ENCODE measurements at regions not wholly inside any gene's neighbourhood (a gene's known extent, or its start where the extent isn't known, plus 50 kb on each side); places are given as distances from the start of the nearest gene placed in this dataset.

DNA sequence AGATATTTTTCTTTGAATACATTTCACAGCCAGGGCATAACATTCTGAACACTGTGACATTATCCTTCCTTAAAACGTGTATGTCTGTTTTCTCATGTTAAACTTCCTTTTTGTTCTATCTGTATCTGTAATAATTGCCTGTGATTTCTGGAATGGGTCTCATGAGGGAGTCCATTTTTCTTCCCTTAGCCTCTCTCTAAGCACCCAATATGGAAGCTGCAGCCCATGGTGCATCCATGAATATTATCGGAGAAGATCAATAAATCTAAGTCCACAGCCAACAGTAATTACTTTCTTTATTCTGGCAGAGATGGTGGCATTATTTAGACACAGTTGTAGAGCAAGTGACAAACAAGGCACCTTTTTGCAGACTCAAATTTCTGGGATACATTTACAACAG lies 671.1 kb downstream of the TUSC7 start:
- no peak for ATAC-seq
- TF ChIP-seq ZNF565 (CRISPR knock-in tag; conservative IDR thresholded peaks at IDR 0.05; ENCODE audit: low read depth) (no peak), ESRRG (CRISPR knock-in tag; IDR thresholded peaks at IDR 0.05) (no peak)
- TF ChIP-seq, protein P1, sequence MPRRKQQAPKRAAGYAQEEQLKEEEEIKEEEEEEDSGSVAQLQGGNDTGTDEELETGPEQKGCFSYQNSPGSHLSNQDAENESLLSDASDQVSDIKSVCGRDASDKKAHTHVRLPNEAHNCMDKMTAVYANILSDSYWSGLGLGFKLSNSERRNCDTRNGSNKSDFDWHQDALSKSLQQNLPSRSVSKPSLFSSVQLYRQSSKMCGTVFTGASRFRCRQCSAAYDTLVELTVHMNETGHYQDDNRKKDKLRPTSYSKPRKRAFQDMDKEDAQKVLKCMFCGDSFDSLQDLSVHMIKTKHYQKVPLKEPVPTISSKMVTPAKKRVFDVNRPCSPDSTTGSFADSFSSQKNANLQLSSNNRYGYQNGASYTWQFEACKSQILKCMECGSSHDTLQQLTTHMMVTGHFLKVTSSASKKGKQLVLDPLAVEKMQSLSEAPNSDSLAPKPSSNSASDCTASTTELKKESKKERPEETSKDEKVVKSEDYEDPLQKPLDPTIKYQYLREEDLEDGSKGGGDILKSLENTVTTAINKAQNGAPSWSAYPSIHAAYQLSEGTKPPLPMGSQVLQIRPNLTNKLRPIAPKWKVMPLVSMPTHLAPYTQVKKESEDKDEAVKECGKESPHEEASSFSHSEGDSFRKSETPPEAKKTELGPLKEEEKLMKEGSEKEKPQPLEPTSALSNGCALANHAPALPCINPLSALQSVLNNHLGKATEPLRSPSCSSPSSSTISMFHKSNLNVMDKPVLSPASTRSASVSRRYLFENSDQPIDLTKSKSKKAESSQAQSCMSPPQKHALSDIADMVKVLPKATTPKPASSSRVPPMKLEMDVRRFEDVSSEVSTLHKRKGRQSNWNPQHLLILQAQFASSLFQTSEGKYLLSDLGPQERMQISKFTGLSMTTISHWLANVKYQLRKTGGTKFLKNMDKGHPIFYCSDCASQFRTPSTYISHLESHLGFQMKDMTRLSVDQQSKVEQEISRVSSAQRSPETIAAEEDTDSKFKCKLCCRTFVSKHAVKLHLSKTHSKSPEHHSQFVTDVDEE (CRISPR knock-in tag; IDR thresholded peaks at IDR 0.05), result no peak

DNA sequence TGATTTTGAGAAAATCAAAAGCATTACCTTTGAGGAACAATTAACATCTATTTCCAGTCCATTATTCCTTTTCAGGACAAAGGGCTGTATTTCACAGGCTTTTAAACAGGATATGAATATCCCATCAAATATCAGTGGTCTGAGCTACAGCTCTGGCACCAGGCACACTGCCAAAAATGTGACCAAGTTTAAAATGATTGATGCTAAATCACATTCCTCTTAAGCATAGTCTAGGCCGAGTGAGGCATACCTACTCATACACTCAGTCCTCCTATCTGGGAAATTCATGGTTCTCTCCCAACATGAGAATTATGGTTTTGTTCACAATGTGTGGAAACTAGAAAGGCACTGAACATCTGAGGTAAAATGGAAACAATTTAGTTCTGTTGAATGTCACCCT lies 683.5 kb downstream of the TUSC7 start:
- TF ChIP-seq SNAI2 (CRISPR knock-in tag; IDR thresholded peaks at IDR 0.05) (no peak), ISL1 (CRISPR knock-in tag; IDR thresholded peaks at IDR 0.05) (peak; percentile 71)
- TF ChIP-seq, protein P2, sequence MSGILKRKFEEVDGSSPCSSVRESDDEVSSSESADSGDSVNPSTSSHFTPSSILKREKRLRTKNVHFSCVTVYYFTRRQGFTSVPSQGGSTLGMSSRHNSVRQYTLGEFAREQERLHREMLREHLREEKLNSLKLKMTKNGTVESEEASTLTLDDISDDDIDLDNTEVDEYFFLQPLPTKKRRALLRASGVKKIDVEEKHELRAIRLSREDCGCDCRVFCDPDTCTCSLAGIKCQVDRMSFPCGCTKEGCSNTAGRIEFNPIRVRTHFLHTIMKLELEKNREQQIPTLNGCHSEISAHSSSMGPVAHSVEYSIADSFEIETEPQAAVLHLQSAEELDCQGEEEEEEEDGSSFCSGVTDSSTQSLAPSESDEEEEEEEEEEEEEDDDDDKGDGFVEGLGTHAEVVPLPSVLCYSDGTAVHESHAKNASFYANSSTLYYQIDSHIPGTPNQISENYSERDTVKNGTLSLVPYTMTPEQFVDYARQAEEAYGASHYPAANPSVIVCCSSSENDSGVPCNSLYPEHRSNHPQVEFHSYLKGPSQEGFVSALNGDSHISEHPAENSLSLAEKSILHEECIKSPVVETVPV (CRISPR knock-in tag; IDR thresholded peaks at IDR 0.05), result no peak
- peak; percentile 82 for ATAC-seq

DNA sequence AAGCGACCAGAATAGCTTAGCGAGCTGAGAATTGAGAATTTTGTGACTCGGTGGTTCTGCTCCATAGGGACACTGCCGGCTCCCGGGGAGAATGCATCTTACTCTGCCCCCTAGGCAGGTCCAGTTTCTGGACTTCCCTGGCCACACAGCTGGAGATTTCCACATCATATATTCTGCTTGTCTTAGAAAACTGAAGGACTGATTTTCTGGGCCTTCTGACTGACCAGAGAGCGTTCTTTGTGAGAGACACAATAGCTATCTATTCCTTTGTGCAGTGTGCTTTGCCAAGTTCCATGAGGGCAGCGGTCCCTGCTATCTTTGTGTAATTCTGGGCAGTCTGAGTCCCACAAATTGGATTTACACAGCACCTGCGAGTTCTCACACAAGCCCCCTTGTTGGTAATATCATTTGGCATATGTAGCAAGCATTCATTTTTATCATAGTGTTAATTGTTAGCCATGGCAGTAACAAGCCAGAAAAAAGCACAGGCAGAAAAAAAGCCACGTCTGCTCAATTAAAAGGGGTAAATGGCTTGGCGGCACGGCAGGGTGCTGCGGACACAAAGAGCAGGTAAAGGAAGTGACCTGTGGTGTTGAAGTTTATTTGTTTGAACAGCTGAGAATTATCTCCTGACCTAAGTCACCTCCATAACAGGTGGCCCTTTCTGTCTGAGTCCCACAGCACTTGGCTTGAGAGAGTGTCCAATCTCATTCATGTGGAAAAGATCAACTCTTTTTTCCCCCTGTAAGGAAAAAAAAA lies 688.7 kb downstream of the TUSC7 start:
- no peak for TF ChIP-seq SNAI2 (CRISPR knock-in tag; IDR thresholded peaks at IDR 0.05)
- peak; percentile 83 for TF ChIP-seq ZNF70 (CRISPR knock-in tag; IDR thresholded peaks at IDR 0.05)
- ATAC-seq, result no peak

DNA sequence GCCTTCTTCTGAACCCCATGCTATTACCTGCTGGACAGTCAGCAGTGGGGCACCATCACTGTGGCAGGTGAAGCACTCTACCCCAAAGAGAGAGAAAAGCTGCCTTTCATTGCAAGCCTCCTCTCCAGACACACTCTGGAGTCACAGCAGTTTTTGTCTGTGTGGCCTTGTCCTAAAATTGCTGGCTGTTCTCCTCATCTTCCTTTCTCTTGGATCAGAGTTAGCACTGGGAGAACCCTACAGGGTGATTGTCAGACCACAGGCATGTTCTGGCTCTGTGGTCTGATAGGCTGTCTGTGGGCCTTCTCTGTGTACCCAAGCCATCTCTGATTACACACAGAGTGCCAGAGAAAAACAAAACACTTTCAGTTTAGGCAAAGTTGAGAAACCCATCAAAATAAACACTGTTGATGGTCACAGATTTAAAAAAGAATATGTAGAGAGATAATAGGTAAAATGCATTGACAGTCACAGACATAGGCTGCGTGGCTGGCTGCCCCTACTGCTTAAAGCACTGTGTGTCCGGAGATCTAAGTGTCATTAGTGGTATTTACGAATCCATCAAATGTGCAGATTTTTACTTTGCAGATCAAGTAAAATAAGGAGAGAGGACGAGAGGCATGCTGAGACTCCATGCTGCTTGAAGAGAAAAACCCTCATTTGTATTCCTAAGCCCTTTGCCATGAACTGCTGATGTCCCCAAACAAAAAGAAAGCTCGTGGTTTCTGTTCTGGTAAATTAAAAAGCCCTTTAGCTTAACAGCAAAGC lies 689.9 kb downstream of the TUSC7 start:
- TF ChIP-seq, protein P3, sequence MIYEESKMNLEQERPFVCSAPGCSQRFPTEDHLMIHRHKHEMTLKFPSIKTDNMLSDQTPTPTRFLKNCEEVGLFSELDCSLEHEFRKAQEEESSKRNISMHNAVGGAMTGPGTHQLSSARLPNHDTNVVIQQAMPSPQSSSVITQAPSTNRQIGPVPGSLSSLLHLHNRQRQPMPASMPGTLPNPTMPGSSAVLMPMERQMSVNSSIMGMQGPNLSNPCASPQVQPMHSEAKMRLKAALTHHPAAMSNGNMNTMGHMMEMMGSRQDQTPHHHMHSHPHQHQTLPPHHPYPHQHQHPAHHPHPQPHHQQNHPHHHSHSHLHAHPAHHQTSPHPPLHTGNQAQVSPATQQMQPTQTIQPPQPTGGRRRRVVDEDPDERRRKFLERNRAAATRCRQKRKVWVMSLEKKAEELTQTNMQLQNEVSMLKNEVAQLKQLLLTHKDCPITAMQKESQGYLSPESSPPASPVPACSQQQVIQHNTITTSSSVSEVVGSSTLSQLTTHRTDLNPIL (CRISPR knock-in tag; IDR thresholded peaks at IDR 0.05; ENCODE audit: low read depth), result no peak
- TF ChIP-seq, protein P4, sequence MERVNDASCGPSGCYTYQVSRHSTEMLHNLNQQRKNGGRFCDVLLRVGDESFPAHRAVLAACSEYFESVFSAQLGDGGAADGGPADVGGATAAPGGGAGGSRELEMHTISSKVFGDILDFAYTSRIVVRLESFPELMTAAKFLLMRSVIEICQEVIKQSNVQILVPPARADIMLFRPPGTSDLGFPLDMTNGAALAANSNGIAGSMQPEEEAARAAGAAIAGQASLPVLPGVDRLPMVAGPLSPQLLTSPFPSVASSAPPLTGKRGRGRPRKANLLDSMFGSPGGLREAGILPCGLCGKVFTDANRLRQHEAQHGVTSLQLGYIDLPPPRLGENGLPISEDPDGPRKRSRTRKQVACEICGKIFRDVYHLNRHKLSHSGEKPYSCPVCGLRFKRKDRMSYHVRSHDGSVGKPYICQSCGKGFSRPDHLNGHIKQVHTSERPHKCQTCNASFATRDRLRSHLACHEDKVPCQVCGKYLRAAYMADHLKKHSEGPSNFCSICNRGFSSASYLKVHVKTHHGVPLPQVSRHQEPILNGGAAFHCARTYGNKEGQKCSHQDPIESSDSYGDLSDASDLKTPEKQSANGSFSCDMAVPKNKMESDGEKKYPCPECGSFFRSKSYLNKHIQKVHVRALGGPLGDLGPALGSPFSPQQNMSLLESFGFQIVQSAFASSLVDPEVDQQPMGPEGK (CRISPR knock-in tag; IDR thresholded peaks at IDR 0.05; ENCODE audit: borderline replicate concordance), result no peak
- TF ChIP-seq, protein P1 (CRISPR knock-in tag; IDR thresholded peaks at IDR 0.05), result no peak
- TF ChIP-seq ZFP3 (CRISPR knock-in tag; IDR thresholded peaks at IDR 0.05) (no peak), ZNF70 (CRISPR knock-in tag; IDR thresholded peaks at IDR 0.05) (no peak)
- TF ChIP-seq, protein P2 (CRISPR knock-in tag; IDR thresholded peaks at IDR 0.05), result no peak
- ATAC-seq, result peak; percentile 97

Data from SK-N-SH treated with all-trans-retinoic acid at 6 μM for 48 hours (cell line).